GM19043 (cell line): ENCODE measurements at regions not wholly inside any gene's neighbourhood (a gene's known extent, or its start where the extent isn't known, plus 50 kb on each side); places are given as distances from the start of the nearest gene placed in this dataset.
"Not testable (repeated sequence)": the region's sequence is repeated elsewhere in the genome, so short reads cannot be mapped to it uniquely, and the experiment has no call there.

Experiments used
- ATAC-seq: cut with Tn5 transposase; IDR thresholded peaks from one replicate; pipeline ENCODE4 v1.9.1; 2021; ENCODE audit warnings: low read depth; ENCODE audit not compliant: unreplicated experiment

GRCh38 chr6:119490050-119490449 lies 140.5 kb upstream of the MAN1A1 start:
- ATAC-seq, result not testable (repeated sequence)

GRCh38 chr6:119484598-119484997 lies 135.0 kb upstream of the MAN1A1 start:
- ATAC-seq, result no peak

DNA sequence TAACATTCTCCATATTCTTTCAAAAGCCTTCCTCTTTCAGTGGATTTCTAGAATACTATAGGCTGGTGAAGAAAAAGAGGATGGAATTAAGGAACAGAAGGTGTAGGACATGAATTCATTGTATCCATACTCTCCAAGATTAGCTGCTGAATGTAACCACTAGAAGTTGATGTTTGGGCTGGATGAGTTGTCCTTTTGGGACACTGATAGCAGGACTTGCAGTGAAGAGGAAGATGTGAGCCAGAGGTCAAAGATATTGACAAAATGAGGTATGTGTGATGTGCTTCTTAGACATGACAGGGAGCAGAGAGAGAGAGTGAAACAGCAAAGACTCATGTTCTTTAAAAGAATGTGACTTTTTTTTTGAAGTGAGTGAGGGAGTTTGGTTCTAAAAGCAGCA lies 134.3 kb upstream of the MAN1A1 start:
- ATAC-seq, result no peak

- ATAC-seq, result no peak
Observed at GRCh38 chr6:119482850-119483285, 133.3 kb upstream of the MAN1A1 start.

DNA sequence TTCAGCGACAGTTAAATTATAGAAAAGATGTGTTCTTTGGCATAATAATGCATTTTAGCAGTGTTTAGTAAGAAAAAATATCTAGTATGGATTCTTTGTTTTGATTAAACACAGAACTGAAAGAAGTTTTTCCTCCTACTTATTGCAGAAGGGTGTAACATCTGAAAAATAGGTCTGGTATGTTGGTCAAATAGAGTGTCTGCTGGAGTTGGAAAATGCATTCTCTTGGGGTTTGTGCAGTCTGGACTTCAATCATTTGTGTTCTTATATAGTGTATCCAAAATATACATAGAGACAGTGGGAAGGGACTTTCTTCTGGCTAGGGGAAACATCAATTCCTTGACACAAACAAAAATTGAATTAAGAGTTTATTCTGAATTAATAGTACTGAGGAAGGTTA lies 132.4 kb upstream of the MAN1A1 start:
- ATAC-seq, result no peak

DNA sequence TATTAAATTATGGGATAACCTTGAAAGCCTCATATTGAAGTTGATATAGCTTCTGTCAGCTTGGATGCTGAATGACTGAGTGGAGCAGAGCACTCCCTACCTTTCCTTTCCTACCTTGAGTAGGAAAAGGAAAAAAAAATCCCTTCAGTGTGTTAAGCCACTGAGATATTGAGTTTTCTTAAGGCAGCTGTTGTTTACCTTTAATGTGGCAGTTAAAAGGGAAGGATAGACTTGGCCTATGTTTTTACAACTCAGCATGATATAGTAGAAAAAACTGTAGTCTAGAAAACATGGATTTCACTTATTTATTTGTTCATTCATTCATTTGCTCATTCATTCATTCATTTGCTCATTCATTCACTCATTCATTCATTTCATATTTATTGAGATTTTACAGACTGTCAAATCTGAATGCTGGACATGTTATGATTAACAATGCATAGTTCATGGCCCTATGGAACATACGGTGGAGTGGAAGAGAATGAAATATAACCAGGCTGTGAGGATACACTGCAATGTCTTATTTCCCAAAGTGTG lies 131.5 kb upstream of the MAN1A1 start:
- ATAC-seq, result no peak

DNA sequence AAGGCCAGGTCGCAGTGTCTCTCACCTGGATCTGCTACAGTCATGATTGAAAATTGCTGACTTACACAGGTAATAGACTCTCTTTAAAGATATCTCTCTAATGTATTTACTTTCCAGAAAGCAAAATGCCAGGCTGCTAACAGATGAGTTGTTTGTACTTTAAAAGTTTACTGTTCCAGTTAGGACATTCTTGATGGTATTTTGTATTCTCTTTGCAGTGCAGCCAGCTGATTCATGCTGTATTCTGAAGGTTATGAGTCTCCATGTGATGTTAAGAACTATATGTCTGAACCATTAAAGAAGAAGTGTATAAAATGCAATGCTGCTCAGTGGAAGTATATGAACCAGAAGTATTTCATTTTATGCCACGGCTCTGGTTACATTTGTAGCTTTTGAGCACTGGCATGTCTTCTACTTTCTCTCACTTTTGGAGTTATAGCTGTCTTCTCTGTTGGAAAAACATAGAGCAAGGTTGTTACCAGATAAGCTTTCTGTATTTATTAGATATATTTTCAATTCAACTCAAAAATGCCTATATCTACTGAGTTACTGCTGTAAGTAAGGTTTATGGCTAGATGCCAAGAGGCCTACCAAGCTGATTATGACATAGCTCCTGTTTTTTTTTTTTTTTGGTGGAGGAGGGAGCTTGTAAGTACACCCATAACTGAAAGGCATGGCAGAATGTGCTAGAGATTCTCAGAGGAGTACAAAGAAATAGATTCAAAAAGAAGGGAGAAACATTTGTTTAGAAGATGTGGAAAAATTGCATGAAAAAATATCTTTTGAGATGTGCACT lies 130.5 kb upstream of the MAN1A1 start:
- no peak for ATAC-seq

- ATAC-seq, result peak; percentile 84
Observed at GRCh38 chr6:119476554-119476953, 127.0 kb upstream of the MAN1A1 start.

DNA sequence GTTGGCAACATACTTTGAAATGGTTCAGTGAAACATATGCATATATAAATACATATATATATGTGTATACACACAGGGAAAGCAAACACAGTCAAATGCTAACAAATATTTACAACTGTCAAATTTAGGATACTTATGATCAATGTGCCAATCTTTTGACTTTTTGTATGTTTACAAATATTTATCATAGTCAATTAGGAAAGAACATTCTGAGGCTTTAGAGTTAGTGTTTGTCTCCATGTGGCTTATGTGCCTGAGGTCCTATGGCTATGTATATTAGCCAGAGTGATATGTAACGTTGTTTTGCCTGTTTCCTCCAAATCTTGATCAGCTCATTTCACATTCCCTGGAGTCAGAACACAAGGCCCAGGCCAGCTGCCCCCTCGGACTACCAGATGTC lies 126.5 kb upstream of the MAN1A1 start:
- ATAC-seq, result no peak

DNA sequence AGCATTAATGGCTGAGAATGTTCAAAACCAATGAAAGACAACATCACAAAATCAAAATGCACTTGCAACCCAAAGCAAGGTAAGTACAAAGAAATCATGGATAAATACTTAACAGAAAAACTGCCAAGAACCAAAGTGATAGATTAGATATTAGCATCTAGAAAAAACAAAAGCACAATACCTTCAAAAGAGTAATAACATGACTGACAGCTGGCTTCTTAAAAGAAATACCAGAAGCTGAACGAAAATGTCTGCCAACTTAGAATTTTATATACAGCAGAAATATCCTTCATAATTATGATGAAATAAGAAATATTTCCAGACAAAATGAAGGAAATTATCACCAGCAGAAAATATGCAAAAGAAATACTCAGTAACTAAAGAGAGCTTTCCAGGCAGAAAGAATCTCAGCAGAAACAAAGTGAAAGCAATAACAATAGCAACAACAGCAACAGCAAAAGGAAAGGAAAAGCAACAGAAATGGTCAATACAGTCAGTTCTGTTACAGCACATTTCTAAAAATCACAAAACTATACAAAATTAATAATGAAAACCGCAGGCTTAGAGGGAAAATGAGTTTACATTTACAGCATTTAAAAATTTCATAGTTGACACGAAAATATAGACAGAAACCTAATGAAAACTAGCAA lies 121.5 kb upstream of the MAN1A1 start:
- no peak for ATAC-seq

DNA sequence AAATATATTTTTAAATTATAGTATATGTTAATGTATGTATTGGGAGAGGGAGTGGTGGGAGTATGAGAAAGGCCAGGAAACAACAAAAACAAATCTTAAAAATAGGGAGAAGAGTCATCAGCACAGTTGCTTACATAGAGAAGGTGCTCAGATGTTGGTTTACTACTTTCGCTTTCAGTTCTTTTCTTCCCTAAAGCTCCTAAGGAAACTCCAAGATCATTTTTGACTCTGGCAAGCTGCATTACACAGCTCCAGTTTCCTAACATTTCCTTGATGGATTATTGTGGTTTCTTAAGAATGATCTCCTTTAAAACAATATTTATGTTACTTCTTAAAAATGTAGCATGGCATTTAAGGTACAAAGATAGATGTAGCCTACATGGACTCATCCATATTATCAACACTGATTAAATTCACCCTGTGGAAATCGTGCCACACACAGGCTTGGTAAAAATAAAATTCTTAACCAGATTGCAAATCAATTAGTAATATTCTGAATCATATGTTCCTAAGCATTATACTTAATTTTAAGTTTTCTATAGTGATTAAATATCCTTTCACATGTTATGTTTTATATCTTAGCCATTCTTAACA lies 118.0 kb upstream of the MAN1A1 start:
- no peak for ATAC-seq

GRCh38 chr6:119466226-119466625 lies 116.7 kb upstream of the MAN1A1 start:
- ATAC-seq, result no peak

GRCh38 chr6:119463081-119463626 lies 113.6 kb upstream of the MAN1A1 start:
- peak; percentile 66 for ATAC-seq

GRCh38 chr6:119461187-119461586 lies 111.6 kb upstream of the MAN1A1 start:
- no peak for ATAC-seq

GRCh38 chr6:119459207-119459974 lies 109.8 kb upstream of the MAN1A1 start:
- peak; percentile 74 for ATAC-seq

- no peak for ATAC-seq
Observed at GRCh38 chr6:119454714-119455113, 105.2 kb upstream of the MAN1A1 start.

GRCh38 chr6:119453242-119454200 lies 104.0 kb upstream of the MAN1A1 start:
- ATAC-seq, result no peak

- no peak for ATAC-seq
Observed at GRCh38 chr6:119449331-119450156, 100.0 kb upstream of the MAN1A1 start.
